ENCODE measurements at regions not wholly inside any gene's neighbourhood (a gene's known extent, or its start where the extent isn't known, plus 50 kb on each side); places are given as distances from the start of the nearest gene placed in this dataset. TPM values are rescaled to one million over a fixed set of nuclear protein-coding genes. Genes with fewer than 3 reads are reported as not detected.
"Not testable (repeated sequence)": the region's sequence is repeated elsewhere in the genome, so short reads cannot be mapped to it uniquely, and the experiment has no call there.

GRCh38 chr14:36411951-36412350 lies 91.5 kb upstream of the MBIP start:
- not testable (repeated sequence) for DNase-seq

GRCh38 chr14:36408388-36408787 lies 88.0 kb upstream of the MBIP start:
- DNase-seq, result no peak

GRCh38 chr14:36405589-36406274 lies 85.3 kb upstream of the MBIP start:
- no peak for DNase-seq

GRCh38 chr14:36402867-36403266 lies 82.4 kb upstream of the MBIP start:
- DNase-seq, result no peak

- DNase-seq, result no peak
Measured at GRCh38 chr14:36398463-36399291, 78.2 kb upstream of the MBIP start.

- no peak for DNase-seq
Measured at GRCh38 chr14:36397357-36397756, 76.9 kb upstream of the MBIP start.

- DNase-seq, result no peak
Measured at GRCh38 chr14:36396798-36397197, 76.4 kb upstream of the MBIP start.

GRCh38 chr14:36394593-36394992 lies 74.2 kb upstream of the MBIP start:
- no peak for DNase-seq

GRCh38 chr14:36390718-36391117 lies 70.3 kb upstream of the MBIP start:
- DNase-seq, result no peak

GRCh38 chr14:36383767-36384431 lies 63.5 kb upstream of the MBIP start:
- no peak for DNase-seq

- DNase-seq, result peak; percentile 31
Measured at GRCh38 chr14:36373982-36374673, 53.7 kb upstream of the MBIP start.

Small RNA genes lying in the stretch of these regions (small RNA-seq; reads per million reads assigned to genes)
- not detected for gene RNU7-93P (ENCODE audit: low replicate concordance)

All from skin of body (tissue), 2 donors.